ENCODE measurements at regions not wholly inside any gene's neighbourhood (a gene's known extent, or its start where the extent isn't known, plus 50 kb on each side); places are given as distances from the start of the nearest gene placed in this dataset.
"Not testable (repeated sequence)": the region's sequence is repeated elsewhere in the genome, so short reads cannot be mapped to it uniquely, and the experiment has no call there.

DNA sequence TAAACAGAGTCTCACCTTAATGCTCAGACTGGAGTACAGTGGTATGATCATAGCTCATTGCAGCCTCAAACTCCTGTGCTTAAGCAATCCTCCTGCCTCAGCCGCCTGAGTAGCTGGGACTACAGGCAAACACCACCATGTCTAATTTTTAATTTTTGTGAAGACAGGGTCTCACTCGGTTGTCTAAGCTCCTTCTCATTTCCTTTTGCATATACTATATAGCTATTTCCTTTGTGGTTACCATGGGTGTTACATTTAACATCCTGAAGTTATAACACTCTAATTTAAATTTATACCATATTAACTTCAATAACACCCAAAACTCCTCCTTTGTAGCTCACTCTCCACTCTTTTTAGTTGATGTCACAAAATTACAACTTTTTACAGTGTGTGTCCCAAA, 114.3 kb downstream of the DCK start:
- ChIA-PET CTCF (no interaction called here), POLR2A (no interaction called here)
- Mint-ChIP-seq H3K36me3 (no peaks in the 10 kb centered on the region), H3K4me1 (no peaks in the 10 kb centered on the region), H3K4me3 (no peak overlapping the region), H3K27ac (no peak overlapping the region), H3K27me3 (ENCODE audit: low read depth) (no peaks in the 10 kb centered on the region), H3K9me3 (no peaks in the 10 kb centered on the region)
- ATAC-seq: no peak
- TF ChIP-seq OVOL2 (CRISPR knock-in tag; IDR thresholded peaks at IDR 0.05; ENCODE audit: borderline replicate concordance) (no peak), ZNF416 (CRISPR knock-in tag; IDR thresholded peaks at IDR 0.05) (no peak)
- TF ChIP-seq, protein P1, sequence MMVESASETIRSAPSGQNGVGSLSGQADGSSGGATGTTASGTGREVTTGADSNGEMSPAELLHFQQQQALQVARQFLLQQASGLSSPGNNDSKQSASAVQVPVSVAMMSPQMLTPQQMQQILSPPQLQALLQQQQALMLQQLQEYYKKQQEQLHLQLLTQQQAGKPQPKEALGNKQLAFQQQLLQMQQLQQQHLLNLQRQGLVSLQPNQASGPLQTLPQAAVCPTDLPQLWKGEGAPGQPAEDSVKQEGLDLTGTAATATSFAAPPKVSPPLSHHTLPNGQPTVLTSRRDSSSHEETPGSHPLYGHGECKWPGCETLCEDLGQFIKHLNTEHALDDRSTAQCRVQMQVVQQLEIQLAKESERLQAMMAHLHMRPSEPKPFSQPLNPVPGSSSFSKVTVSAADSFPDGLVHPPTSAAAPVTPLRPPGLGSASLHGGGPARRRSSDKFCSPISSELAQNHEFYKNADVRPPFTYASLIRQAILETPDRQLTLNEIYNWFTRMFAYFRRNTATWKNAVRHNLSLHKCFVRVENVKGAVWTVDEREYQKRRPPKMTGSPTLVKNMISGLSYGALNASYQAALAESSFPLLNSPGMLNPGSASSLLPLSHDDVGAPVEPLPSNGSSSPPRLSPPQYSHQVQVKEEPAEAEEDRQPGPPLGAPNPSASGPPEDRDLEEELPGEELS (CRISPR knock-in tag; IDR thresholded peaks at IDR 0.05): no peak
- TF ChIP-seq, protein P2, sequence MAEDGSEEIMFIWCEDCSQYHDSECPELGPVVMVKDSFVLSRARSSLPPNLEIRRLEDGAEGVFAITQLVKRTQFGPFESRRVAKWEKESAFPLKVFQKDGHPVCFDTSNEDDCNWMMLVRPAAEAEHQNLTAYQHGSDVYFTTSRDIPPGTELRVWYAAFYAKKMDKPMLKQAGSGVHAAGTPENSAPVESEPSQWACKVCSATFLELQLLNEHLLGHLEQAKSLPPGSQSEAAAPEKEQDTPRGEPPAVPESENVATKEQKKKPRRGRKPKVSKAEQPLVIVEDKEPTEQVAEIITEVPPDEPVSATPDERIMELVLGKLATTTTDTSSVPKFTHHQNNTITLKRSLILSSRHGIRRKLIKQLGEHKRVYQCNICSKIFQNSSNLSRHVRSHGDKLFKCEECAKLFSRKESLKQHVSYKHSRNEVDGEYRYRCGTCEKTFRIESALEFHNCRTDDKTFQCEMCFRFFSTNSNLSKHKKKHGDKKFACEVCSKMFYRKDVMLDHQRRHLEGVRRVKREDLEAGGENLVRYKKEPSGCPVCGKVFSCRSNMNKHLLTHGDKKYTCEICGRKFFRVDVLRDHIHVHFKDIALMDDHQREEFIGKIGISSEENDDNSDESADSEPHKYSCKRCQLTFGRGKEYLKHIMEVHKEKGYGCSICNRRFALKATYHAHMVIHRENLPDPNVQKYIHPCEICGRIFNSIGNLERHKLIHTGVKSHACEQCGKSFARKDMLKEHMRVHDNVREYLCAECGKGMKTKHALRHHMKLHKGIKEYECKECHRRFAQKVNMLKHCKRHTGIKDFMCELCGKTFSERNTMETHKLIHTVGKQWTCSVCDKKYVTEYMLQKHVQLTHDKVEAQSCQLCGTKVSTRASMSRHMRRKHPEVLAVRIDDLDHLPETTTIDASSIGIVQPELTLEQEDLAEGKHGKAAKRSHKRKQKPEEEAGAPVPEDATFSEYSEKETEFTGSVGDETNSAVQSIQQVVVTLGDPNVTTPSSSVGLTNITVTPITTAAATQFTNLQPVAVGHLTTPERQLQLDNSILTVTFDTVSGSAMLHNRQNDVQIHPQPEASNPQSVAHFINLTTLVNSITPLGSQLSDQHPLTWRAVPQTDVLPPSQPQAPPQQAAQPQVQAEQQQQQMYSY (CRISPR knock-in tag; IDR thresholded peaks at IDR 0.05): no peak
- DNase-seq (ENCODE audit: low spot score): no peak

DNA sequence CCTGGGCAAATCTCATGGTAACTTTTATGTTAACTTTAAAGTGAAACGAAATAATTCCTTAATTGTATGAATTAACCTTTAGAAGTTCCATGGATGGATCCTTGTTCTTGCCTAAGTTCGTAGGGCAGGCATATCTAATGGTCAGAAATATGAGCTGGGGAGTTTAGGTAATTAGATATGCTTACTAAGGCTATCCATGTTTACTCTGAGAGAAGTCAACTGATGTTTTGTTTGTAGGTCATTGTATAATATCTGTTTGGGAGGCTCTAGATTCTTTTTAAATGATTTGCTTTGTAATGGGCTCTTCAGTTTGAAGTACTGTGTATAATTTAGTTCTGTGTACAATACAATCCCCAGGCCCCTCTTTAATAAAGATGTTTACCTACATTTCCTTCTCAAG, 117.0 kb downstream of the DCK start:
- H3K9me3 Mint-ChIP-seq: no peaks in the 10 kb centered on the region
- POLR2A ChIA-PET: no interaction called here
- TF ChIP-seq ZNF232 (CRISPR knock-in tag; IDR thresholded peaks at IDR 0.05): no peak
- TF ChIP-seq, protein P3, sequence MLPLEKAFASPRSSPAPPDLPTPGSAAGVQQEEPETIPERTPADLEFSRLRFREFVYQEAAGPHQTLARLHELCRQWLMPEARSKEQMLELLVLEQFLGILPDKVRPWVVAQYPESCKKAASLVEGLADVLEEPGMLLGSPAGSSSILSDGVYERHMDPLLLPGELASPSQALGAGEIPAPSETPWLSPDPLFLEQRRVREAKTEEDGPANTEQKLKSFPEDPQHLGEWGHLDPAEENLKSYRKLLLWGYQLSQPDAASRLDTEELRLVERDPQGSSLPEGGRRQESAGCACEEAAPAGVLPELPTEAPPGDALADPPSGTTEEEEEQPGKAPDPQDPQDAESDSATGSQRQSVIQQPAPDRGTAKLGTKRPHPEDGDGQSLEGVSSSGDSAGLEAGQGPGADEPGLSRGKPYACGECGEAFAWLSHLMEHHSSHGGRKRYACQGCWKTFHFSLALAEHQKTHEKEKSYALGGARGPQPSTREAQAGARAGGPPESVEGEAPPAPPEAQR (CRISPR knock-in tag; IDR thresholded peaks at IDR 0.05): no peak
- TF ChIP-seq NR3C1 (CRISPR knock-in tag; conservative IDR thresholded peaks at IDR 0.05; ENCODE audit: low read depth): no peak
- TF ChIP-seq RELA (CRISPR knock-in tag; IDR thresholded peaks at IDR 0.05; ENCODE audit: borderline replicate concordance): no peak
- no peak for TF ChIP-seq GTF2I (CRISPR knock-in tag; conservative IDR thresholded peaks at IDR 0.05)
- no peak for TF ChIP-seq ZNF263 (CRISPR knock-in tag; IDR thresholded peaks at IDR 0.05; ENCODE audit: low read depth)
- TF ChIP-seq, protein P4, sequence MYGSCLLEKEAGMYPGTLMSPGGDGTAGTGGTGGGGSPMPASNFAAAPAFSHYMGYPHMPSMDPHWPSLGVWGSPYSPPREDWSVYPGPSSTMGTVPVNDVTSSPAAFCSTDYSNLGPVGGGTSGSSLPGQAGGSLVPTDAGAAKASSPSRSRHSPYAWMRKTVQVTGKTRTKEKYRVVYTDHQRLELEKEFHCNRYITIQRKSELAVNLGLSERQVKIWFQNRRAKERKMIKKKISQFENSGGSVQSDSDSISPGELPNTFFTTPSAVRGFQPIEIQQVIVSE (CRISPR knock-in tag; IDR thresholded peaks at IDR 0.05; ENCODE audit: borderline replicate concordance): no peak
- no peak for TF ChIP-seq ETV6 (CRISPR knock-in tag; IDR thresholded peaks at IDR 0.05)
- DNase-seq (ENCODE audit: low spot score) (no peak), ATAC-seq (no peak)
- no peaks in the 10 kb centered on the region for H3K27me3 Mint-ChIP-seq (ENCODE audit: low read depth)
- CTCF ChIA-PET: no interaction called here
- H3K4me3 Mint-ChIP-seq: no peak overlapping the region
- no peaks in the 10 kb centered on the region for H3K4me1 Mint-ChIP-seq
- no peak overlapping the region for H3K27ac Mint-ChIP-seq
- no peaks in the 10 kb centered on the region for H3K36me3 Mint-ChIP-seq

DNA sequence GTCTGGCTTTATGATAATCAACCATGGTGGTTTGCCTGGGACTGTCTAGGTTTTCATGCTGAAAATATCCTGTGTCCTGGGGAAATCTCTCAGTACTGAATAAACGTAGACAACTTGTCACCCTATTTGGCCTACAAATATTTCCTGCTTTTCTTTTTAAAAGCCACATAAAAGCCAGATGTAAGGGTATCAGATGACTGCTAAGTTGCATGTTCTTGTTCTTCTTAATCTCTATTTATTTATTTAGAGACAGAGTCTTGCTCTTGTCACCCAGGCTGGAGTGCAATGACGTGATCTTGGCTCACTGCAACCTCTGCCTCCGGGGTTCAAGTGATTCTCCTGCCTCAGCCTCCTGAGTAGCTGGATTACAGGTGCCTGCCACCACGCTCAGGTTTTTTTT, 117.7 kb downstream of the DCK start:
- CTCF ChIA-PET: not testable (repeated sequence)

DNA sequence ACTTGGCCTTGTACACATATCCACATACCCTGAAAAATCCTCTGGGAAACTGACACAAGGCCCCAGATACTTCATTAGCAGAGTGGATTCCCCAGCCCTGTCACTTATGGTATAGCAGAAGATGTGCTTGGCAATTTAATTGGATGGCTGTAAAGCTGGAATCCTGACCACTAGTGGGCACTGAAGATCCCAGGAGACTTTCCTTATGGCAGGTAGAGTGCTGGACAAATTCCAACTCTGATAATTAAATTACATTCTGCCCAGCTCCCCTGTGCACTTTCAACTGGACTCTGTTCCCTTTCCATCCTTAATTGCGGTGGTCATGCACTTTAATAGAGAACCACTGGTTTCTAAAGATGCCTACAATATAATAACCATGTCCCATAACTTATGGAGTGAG, 119.8 kb downstream of the DCK start:
- ChIA-PET CTCF (interaction anchor here (0.6 kb wide), 1 partner anchor 39 kb away, joined by 3 read pairs; no protein-coding TSS in a partner anchor), POLR2A (no interaction called here)
- no peak overlapping the region for H3K27ac Mint-ChIP-seq
- H3K27me3 Mint-ChIP-seq (ENCODE audit: low read depth): no peaks in the 10 kb centered on the region
- H3K36me3 Mint-ChIP-seq: no peaks in the 10 kb centered on the region
- TF ChIP-seq, protein P5, sequence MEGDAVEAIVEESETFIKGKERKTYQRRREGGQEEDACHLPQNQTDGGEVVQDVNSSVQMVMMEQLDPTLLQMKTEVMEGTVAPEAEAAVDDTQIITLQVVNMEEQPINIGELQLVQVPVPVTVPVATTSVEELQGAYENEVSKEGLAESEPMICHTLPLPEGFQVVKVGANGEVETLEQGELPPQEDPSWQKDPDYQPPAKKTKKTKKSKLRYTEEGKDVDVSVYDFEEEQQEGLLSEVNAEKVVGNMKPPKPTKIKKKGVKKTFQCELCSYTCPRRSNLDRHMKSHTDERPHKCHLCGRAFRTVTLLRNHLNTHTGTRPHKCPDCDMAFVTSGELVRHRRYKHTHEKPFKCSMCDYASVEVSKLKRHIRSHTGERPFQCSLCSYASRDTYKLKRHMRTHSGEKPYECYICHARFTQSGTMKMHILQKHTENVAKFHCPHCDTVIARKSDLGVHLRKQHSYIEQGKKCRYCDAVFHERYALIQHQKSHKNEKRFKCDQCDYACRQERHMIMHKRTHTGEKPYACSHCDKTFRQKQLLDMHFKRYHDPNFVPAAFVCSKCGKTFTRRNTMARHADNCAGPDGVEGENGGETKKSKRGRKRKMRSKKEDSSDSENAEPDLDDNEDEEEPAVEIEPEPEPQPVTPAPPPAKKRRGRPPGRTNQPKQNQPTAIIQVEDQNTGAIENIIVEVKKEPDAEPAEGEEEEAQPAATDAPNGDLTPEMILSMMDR (IDR thresholded peaks at IDR 0.05): peak; percentile 31; the same call in 1 of the 2 replicates
- no peak for TF ChIP-seq RELA (CRISPR knock-in tag; IDR thresholded peaks at IDR 0.05; ENCODE audit: borderline replicate concordance)
- H3K4me1 Mint-ChIP-seq: no peaks in the 10 kb centered on the region
- H3K4me3 Mint-ChIP-seq: no peak overlapping the region
- peak; percentile 85 for ATAC-seq
- peaks cover 3% of the 10 kb centered on the region; the same call in 1 of the 2 replicates for H3K9me3 Mint-ChIP-seq
- DNase-seq (ENCODE audit: low spot score): peak; percentile 16

More for the DNA sequence above, 117.7 kb downstream of the DCK start:
- ATAC-seq; DNase-seq (ENCODE audit: low spot score); H3K36me3 Mint-ChIP-seq; H3K27ac Mint-ChIP-seq; H3K9me3 Mint-ChIP-seq; H3K4me1 Mint-ChIP-seq; H3K27me3 Mint-ChIP-seq (ENCODE audit: low read depth); H3K4me3 Mint-ChIP-seq; POLR2A ChIA-PET: not testable (repeated sequence)
